SK-N-SH treated with all-trans-retinoic acid at 6 μM for 48 hours (cell line): ENCODE measurements at regions not wholly inside any gene's neighbourhood (a gene's known extent, or its start where the extent isn't known, plus 50 kb on each side); places are given as distances from the start of the nearest gene placed in this dataset.

Source experiments
- ATAC-seq: fragments of 200-7000 bp; cut with Tn5 transposase; 3 replicates; pipeline ENCODE4 v1.9.1; 2020; ENCODE audit warnings: mild to moderate bottlenecking, moderate library complexity
- ARNTL ChIP-seq: fragments of 450-650 bp; formaldehyde crosslinking; IDR thresholded peaks from 2 replicates; pipeline ENCODE4 v1.5.0; 2020; ENCODE audit warnings: low read depth, mild to moderate bottlenecking, moderate library complexity, borderline replicate concordance
- BACH2 ChIP-seq: fragments of 250-450 bp; sonication (Bioruptor Pico); IDR thresholded peaks from 2 replicates; pipeline ENCODE4 v1.9.0; 2021; ENCODE audit warnings: mild to moderate bottlenecking, borderline replicate concordance
- CREB5 ChIP-seq: fragments of 250-450 bp; sonication (Bioruptor Pico); IDR thresholded peaks from 2 replicates; pipeline ENCODE4 v1.5.1; 2020; ENCODE audit warnings: low read depth, mild to moderate bottlenecking, moderate library complexity
- CSDC2 ChIP-seq: fragments of 250-450 bp; sonication (Bioruptor Pico); IDR thresholded peaks from 2 replicates; pipeline ENCODE4 v1.5.0; 2020; ENCODE audit warnings: mild to moderate bottlenecking, moderate library complexity
- CSRNP3 ChIP-seq: fragments of 250-450 bp; sonication (Bioruptor Pico); IDR thresholded peaks from 2 replicates; pipeline ENCODE4 v1.5.1; 2021; ENCODE audit warnings: mild to moderate bottlenecking, moderate library complexity
- ESRRG ChIP-seq: fragments of 250-450 bp; sonication (Bioruptor Pico); IDR thresholded peaks from 2 replicates; pipeline ENCODE4 v1.6.1; 2021; ENCODE audit warnings: mild to moderate bottlenecking
- GLIS3 ChIP-seq: fragments of 250-450 bp; sonication (Bioruptor Pico); IDR thresholded peaks from 2 replicates; pipeline ENCODE4 v1.5.0; 2020; ENCODE audit warnings: mild to moderate bottlenecking, moderate library complexity
- OSR1 ChIP-seq: fragments of 250-450 bp; sonication (Bioruptor Pico); IDR thresholded peaks from 2 replicates; pipeline ENCODE4 v1.8.0; 2022; ENCODE audit warnings: moderate library complexity, mild to moderate bottlenecking, inconsistent platforms
- PATZ1 ChIP-seq: fragments of 250-450 bp; sonication (Bioruptor Pico); IDR thresholded peaks from 2 replicates; pipeline ENCODE4 v1.8.0; 2020; ENCODE audit warnings: mild to moderate bottlenecking, moderate library complexity, borderline replicate concordance
- PPARA ChIP-seq: fragments of 250-450 bp; sonication (Bioruptor Pico); IDR thresholded peaks from 2 replicates; pipeline ENCODE4 v1.5.0; 2020; ENCODE audit warnings: mild to moderate bottlenecking, borderline replicate concordance
- RARB ChIP-seq: fragments of 250-450 bp; sonication (Bioruptor Pico); IDR thresholded peaks from 2 replicates; pipeline ENCODE4 v1.8.0; 2021; ENCODE audit warnings: mild to moderate bottlenecking, moderate library complexity
- SNAI2 ChIP-seq: fragments of 250-450 bp; sonication (Bioruptor Pico); IDR thresholded peaks from 2 replicates; pipeline ENCODE4 v1.5.0; 2020; ENCODE audit warnings: mild to moderate bottlenecking, moderate library complexity
- TCF4 ChIP-seq: fragments of 250-450 bp; sonication (Bioruptor Pico); IDR thresholded peaks from 2 replicates; pipeline ENCODE4 v1.8.0; 2021; ENCODE audit warnings: mild to moderate bottlenecking, moderate library complexity, borderline replicate concordance
- TOX ChIP-seq: fragments of 250-450 bp; sonication (Bioruptor Pico); IDR thresholded peaks from 2 replicates; pipeline ENCODE4 v1.8.0; 2021; ENCODE audit warnings: mild to moderate bottlenecking, moderate library complexity, borderline replicate concordance
- ZC3H10 ChIP-seq: fragments of 250-450 bp; sonication (Bioruptor Pico); IDR thresholded peaks from 2 replicates; pipeline ENCODE4 v1.5.1; 2021; ENCODE audit warnings: mild to moderate bottlenecking, moderate library complexity
- ZFP3 ChIP-seq: fragments of 250-450 bp; sonication (Bioruptor Pico); IDR thresholded peaks from 2 replicates; pipeline ENCODE4 v1.5.0; 2020; ENCODE audit warnings: mild to moderate bottlenecking, moderate library complexity
- ZFP30 ChIP-seq: fragments of 450-650 bp; formaldehyde crosslinking; IDR thresholded peaks from 2 replicates; pipeline ENCODE4 v1.5.0; 2022; ENCODE audit warnings: mild to moderate bottlenecking, moderate library complexity
- ZNF565 ChIP-seq: fragments of 450-650 bp; formaldehyde crosslinking; conservative IDR thresholded peaks from 2 replicates; pipeline ENCODE4 v1.5.0; 2020; ENCODE audit warnings: low read depth, mild to moderate bottlenecking, moderate library complexity
- ZNF70 ChIP-seq: fragments of 450-650 bp; formaldehyde crosslinking; IDR thresholded peaks from 2 replicates; pipeline ENCODE4 v1.5.0; 2020; ENCODE audit warnings: mild to moderate bottlenecking, moderate library complexity
- ZNF8 ChIP-seq: fragments of 450-650 bp; formaldehyde crosslinking; IDR thresholded peaks from 2 replicates; pipeline ENCODE4 v1.5.0; 2020; ENCODE audit warnings: mild to moderate bottlenecking, moderate library complexity
- TF ChIP-seq, protein P1 (sequence below): fragments of 250-450 bp; sonication (Bioruptor Pico); IDR thresholded peaks from 2 replicates; pipeline ENCODE4 v1.5.0; 2020; ENCODE audit warnings: mild to moderate bottlenecking, moderate library complexity
- TF ChIP-seq, protein P2 (sequence below): fragments of 250-450 bp; sonication (Bioruptor Pico); IDR thresholded peaks from 2 replicates; pipeline ENCODE4 v1.8.0; 2021; ENCODE audit warnings: low read depth, mild to moderate bottlenecking, moderate library complexity, borderline replicate concordance

- no peak for TF ChIP-seq PATZ1 (CRISPR knock-in tag)
Observed at GRCh38 chr1:22338071-22338765, 113.4 kb upstream of the ZBTB40 start (continued).

DNA sequence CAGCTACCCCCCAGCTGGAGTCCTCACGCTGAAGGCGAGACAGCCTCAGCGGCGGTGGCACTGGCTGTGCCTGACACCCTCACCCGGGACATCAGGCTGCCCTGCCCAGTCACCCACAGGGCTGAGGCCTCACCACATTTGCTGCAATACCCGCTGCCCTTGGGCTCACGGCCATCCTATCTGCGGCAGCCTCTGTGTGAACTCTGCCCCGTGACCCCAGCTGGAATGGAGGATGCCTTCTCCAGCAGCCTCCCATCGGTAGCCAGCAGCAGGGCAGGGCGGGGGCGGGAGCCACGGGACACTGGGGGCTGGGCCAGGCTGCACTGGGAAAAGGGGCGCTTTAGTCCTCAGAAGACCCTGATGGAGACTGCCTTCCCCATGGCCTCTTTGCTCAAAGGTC lies 112.4 kb upstream of the ZBTB40 start:
- no peak for ATAC-seq
- TF ChIP-seq ARNTL, result no peak
- TF ChIP-seq BACH2 (CRISPR knock-in tag), result no peak
- no peak for TF ChIP-seq ESRRG
- TF ChIP-seq ZFP3 (CRISPR knock-in tag), result no peak
- no peak for TF ChIP-seq OSR1 (CRISPR knock-in tag)
- no peak for TF ChIP-seq RARB (CRISPR knock-in tag)
- TF ChIP-seq ZNF8 (CRISPR knock-in tag), result no peak
- TF ChIP-seq ZNF565 (CRISPR knock-in tag), result no peak
- no peak for TF ChIP-seq TOX (CRISPR knock-in tag)
- TF ChIP-seq, protein P1, sequence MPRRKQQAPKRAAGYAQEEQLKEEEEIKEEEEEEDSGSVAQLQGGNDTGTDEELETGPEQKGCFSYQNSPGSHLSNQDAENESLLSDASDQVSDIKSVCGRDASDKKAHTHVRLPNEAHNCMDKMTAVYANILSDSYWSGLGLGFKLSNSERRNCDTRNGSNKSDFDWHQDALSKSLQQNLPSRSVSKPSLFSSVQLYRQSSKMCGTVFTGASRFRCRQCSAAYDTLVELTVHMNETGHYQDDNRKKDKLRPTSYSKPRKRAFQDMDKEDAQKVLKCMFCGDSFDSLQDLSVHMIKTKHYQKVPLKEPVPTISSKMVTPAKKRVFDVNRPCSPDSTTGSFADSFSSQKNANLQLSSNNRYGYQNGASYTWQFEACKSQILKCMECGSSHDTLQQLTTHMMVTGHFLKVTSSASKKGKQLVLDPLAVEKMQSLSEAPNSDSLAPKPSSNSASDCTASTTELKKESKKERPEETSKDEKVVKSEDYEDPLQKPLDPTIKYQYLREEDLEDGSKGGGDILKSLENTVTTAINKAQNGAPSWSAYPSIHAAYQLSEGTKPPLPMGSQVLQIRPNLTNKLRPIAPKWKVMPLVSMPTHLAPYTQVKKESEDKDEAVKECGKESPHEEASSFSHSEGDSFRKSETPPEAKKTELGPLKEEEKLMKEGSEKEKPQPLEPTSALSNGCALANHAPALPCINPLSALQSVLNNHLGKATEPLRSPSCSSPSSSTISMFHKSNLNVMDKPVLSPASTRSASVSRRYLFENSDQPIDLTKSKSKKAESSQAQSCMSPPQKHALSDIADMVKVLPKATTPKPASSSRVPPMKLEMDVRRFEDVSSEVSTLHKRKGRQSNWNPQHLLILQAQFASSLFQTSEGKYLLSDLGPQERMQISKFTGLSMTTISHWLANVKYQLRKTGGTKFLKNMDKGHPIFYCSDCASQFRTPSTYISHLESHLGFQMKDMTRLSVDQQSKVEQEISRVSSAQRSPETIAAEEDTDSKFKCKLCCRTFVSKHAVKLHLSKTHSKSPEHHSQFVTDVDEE (CRISPR knock-in tag), result no peak
- TF ChIP-seq PATZ1 (CRISPR knock-in tag), result no peak
- TF ChIP-seq CSRNP3 (CRISPR knock-in tag), result no peak
- TF ChIP-seq CREB5, result no peak
- no peak for TF ChIP-seq PPARA (CRISPR knock-in tag)
- TF ChIP-seq CSDC2 (CRISPR knock-in tag), result no peak
- TF ChIP-seq ZFP30, result no peak
- no peak for TF ChIP-seq TCF4

DNA sequence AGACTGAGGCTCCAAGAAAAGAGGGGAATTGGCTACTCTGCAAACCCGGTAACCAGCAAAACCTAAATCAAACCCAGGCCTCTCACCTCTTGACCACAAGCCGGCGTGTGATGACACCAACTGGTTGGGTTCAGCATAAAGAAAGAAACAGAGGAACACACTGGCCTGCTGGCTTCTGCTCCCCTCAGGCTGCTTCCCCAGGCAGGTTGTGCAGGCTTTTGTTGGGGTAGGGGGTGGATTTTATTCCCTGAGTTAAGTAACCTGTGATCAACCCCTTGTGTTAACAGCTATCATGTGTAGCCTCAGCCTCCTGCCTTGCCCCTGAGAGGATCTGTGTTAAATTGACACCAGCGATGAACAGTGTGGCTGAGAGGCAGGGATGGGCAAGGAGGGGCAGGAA lies 111.6 kb upstream of the ZBTB40 start:
- no peak for ATAC-seq
- TF ChIP-seq TOX (CRISPR knock-in tag), result no peak
- no peak for TF ChIP-seq CSDC2 (CRISPR knock-in tag)
- TF ChIP-seq ZNF8 (CRISPR knock-in tag), result no peak
- TF ChIP-seq ZNF565 (CRISPR knock-in tag), result no peak
- TF ChIP-seq SNAI2 (CRISPR knock-in tag), result no peak
- no peak for TF ChIP-seq PPARA (CRISPR knock-in tag)
- no peak for TF ChIP-seq ZC3H10 (CRISPR knock-in tag)
- TF ChIP-seq TCF4, result no peak
- TF ChIP-seq, protein P1 (CRISPR knock-in tag), result no peak
- TF ChIP-seq BACH2 (CRISPR knock-in tag), result no peak
- no peak for TF ChIP-seq RARB (CRISPR knock-in tag)
- TF ChIP-seq ZFP30, result no peak
- TF ChIP-seq, protein P2, sequence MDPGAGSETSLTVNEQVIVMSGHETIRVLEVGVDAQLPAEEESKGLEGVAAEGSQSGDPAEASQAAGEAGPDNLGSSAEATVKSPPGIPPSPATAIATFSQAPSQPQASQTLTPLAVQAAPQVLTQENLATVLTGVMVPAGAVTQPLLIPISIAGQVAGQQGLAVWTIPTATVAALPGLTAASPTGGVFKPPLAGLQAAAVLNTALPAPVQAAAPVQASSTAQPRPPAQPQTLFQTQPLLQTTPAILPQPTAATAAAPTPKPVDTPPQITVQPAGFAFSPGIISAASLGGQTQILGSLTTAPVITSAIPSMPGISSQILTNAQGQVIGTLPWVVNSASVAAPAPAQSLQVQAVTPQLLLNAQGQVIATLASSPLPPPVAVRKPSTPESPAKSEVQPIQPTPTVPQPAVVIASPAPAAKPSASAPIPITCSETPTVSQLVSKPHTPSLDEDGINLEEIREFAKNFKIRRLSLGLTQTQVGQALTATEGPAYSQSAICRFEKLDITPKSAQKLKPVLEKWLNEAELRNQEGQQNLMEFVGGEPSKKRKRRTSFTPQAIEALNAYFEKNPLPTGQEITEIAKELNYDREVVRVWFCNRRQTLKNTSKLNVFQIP, result no peak
- TF ChIP-seq GLIS3, result no peak
- TF ChIP-seq ZNF70 (CRISPR knock-in tag), result no peak
- TF ChIP-seq ESRRG, result no peak
- TF ChIP-seq ZFP3 (CRISPR knock-in tag), result no peak
